KBM-7 (cell line): ENCODE measurements at regions not wholly inside any gene's neighbourhood (a gene's known extent, or its start where the extent isn't known, plus 50 kb on each side); places are given as distances from the start of the nearest gene placed in this dataset.
A peak's percentile ranks its signal among the peaks of the same experiment; 100 is the strongest.
"Not testable (repeated sequence)": the region's sequence is repeated elsewhere in the genome, so short reads cannot be mapped to it uniquely, and the experiment has no call there.

Experiments
- DNase-seq: peaks from one replicate; pipeline ENCODE4 v3.0.0-alpha.2; 2015
- in situ Hi-C: fragments of 300-500 bp; cut with MboI; formaldehyde crosslinking; loops from 2 replicates; pipeline ENCODE4 v1.14.3; 2020; ENCODE audit warnings: low sequenced_read_pairs, low pct_unique_long_range_greater_than_20kb, mixed read lengths

- DNase-seq = no peak
- in situ Hi-C loops = no loop called here
These were observed 125.4 kb upstream of the PLCL2 start for GRCh38 chr3:16759227-16759903.

DNA sequence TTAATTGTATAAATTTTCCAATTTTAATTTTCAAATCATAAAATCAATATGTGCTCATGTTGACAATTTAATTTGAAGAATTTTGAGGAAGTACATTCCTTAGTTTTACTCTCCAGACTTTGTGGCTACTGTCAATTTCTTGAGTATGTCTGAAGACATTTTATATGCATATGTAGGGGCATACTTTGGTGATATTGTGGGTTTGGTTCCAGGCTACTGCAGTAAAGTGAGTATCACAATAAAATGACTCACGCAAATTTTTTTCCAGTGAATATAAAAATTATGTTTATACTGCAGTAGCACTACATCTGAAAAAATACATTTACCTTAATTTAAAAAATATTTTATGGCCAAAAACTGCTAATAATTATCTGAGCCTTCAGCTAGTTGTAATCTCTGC is 123.2 kb upstream of the PLCL2 start:
- in situ Hi-C loops = no loop called here

DNA sequence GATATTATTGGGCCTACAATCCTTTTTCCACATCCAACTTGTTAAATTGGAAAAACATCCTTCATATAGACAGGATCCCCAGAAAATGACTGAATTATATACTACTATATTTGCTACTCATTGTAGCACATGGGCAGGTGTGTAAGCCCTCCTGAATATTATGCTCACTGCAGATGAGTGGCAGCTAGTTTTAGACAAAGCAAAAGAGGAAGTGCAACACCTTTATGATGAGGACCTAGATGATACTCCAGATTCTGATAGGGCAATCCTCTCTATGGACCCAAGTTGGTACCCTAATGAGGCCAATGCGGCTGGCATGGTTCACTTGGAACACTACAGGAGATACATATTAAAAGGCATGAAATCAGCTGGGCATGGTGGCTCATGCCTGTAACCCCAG is 119.1 kb upstream of the PLCL2 start:
- in situ Hi-C loops = no loop called here
- no peak for DNase-seq

More for the DNA sequence above, 123.2 kb upstream of the PLCL2 start:
- DNase-seq = no peak

- DNase-seq = no peak
- in situ Hi-C loops = no loop called here
These were observed 117.7 kb upstream of the PLCL2 start for GRCh38 chr3:16767006-16767405.

DNA sequence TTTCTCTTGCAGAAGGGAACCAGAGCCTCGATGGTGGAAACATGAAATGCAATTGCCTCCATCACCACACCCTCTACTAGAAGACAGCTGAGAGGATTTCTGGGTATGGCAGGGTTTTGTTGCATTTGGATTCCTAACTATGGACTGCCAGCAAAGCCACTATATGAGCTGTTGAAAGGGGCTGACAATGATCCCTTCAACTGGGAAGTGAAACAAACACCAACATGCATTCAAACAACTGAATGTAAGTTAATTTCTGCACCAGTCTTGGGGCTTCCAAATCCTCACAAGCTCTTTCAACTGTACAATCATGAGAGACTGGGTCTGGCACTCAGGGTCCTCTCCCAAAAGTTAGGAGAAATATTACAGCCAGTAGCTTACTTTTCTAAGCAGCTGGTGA is 116.7 kb upstream of the PLCL2 start:
- no peak for DNase-seq
- in situ Hi-C loops = no loop called here

GRCh38 chr3:16768956-16769355 is 115.8 kb upstream of the PLCL2 start:
- no peak for DNase-seq
- in situ Hi-C loops = no loop called here

DNA sequence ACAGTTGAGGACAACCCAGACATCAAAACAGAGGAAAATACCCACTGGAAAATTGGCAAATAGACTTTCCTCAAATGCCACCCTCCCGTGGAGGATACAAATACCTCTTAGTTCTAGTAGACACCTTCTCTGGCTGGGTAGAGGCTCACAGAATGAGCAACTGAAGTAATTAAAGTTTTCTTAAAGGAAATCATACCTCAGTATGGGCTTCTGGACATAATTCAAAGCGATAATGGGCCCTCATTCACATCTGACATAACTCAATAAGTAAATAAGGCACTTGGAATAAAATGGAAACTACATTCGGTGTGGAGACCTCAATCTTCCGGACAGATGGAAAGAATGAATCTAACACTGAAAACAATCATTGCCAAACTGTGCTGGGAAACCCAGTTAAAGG is 115.2 kb upstream of the PLCL2 start:
- DNase-seq = no peak
- in situ Hi-C loops = no loop called here

GRCh38 chr3:16770021-16770420 is 114.7 kb upstream of the PLCL2 start:
- in situ Hi-C loops = no loop called here
- no peak for DNase-seq

GRCh38 chr3:16770792-16771191 is 114.0 kb upstream of the PLCL2 start:
- no peak for DNase-seq
- in situ Hi-C loops = no loop called here

- DNase-seq, in situ Hi-C loops: not testable (repeated sequence)
These were observed 111.2 kb upstream of the PLCL2 start for GRCh38 chr3:16773594-16773993.

DNA sequence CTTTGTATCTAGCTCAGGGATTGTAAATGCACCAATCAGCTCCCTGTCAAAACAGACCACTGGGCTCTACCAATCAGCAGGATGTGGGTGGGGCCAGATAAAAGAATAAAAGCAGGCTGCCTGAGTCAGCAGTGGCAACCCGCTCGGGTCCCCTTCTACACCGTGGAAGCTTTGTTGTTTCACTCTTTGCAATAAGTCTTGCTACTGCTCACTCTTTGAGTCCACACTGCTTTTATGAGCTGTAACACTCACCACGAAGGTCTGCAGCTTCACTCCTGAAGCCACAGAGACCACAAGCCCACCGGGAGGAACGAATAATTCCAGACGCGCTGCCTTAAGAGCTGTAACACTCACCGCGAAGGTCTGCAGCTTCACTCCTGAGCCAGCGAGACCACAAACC is 110.2 kb upstream of the PLCL2 start:
- in situ Hi-C loops = not testable (repeated sequence)
- DNase-seq = peak; percentile 67

GRCh38 chr3:16784973-16785372 is 99.8 kb upstream of the PLCL2 start:
- in situ Hi-C loops = no loop called here
- no peak for DNase-seq

GRCh38 chr3:16785465-16785864 is 99.3 kb upstream of the PLCL2 start:
- in situ Hi-C loops = no loop called here
- no peak for DNase-seq

GRCh38 chr3:16788440-16789056 is 96.2 kb upstream of the PLCL2 start:
- peak; percentile 83 for DNase-seq
- in situ Hi-C loops = no loop called here

DNA sequence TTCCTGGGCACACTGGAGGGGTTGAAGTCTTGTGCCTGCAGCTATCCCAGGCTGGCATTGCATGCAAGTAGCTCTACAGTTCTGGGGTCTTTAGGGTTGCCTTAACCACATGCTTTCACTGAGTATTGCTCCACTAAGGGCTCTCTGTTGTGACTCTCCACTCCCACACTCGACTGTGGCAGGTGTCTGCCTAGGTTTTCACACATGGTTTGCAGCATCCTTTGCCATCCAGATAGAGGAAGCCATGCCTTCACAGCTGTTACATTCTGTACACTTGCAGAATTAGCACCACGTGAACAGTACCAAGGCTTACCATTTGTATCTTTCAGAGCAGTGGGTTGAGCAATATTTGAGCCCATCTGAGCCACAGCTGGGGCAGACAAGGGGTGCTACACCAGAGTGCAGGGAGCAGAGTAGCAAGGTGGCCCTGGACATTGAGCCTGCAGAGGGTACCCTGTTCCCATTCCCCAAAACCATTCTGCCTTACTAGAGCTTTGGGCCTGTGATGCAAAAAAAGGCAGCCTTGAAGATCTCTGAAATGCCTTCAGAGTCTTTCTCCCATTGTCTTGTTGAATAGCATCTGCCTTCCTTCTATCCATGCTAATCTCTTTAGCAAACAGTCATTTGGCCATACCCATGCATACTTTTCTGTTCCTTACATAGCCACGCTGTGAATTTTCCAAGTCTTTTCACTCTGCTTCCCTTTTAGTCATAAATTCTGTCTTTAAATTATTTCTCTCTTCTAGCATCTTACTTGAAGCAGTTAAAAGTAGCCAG is 95.2 kb upstream of the PLCL2 start:
- no peak for DNase-seq
- in situ Hi-C loops = no loop called here

GRCh38 chr3:16790432-16791400 is 94.0 kb upstream of the PLCL2 start:
- in situ Hi-C loops = no loop called here
- no peak for DNase-seq

DNA sequence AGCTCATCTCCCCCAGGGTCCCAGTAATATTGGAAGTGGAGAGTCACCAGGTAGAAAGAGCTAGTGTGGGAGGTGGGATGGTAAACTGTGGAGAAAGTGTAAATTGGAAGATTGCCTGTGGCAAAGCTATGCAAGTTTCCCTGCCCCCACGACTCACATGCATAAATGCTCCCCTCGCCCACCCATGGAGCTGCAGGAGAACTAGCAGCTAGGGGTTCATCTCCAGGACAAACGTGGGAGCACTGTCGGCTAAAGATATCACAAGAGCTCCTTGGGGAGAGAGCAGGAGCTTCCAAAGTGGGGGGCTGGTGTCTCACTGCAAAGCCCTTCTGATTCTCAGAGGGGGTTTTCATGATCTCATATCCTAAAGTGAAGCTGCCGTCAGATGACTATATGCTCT is 91.4 kb upstream of the PLCL2 start:
- DNase-seq = no peak
- in situ Hi-C loops = no loop called here

- DNase-seq = no peak
- in situ Hi-C loops = no loop called here
These were observed 90.5 kb upstream of the PLCL2 start for GRCh38 chr3:16794257-16794656.

GRCh38 chr3:16795581-16795980 is 89.2 kb upstream of the PLCL2 start:
- peak; percentile 67 for DNase-seq
- in situ Hi-C loops = no loop called here
